Loucy (cell line): ENCODE measurements at regions not wholly inside any gene's neighbourhood (a gene's known extent, or its start where the extent isn't known, plus 50 kb on each side); places are given as distances from the start of the nearest gene placed in this dataset.
"Not testable (repeated sequence)": the region's sequence is repeated elsewhere in the genome, so short reads cannot be mapped to it uniquely, and the experiment has no call there.

Experiments used
- EZH2phosphoT487 ChIP-seq: fragments of 200-600 bp; IDR thresholded peaks from 2 replicates; pipeline ENCODE4 v1.6.1; 2018; ENCODE audit warnings: antibody characterized with exemption, mild to moderate bottlenecking, moderate library complexity, borderline replicate concordance
- TF ChIP-seq, protein P1 (sequence below): fragments of 200-600 bp; sonication (generic); conservative IDR thresholded peaks from 2 replicates; pipeline ENCODE4 v1.5.1; 2014; ENCODE audit warnings: mild to moderate bottlenecking, antibody characterized with exemption, low read length

DNA sequence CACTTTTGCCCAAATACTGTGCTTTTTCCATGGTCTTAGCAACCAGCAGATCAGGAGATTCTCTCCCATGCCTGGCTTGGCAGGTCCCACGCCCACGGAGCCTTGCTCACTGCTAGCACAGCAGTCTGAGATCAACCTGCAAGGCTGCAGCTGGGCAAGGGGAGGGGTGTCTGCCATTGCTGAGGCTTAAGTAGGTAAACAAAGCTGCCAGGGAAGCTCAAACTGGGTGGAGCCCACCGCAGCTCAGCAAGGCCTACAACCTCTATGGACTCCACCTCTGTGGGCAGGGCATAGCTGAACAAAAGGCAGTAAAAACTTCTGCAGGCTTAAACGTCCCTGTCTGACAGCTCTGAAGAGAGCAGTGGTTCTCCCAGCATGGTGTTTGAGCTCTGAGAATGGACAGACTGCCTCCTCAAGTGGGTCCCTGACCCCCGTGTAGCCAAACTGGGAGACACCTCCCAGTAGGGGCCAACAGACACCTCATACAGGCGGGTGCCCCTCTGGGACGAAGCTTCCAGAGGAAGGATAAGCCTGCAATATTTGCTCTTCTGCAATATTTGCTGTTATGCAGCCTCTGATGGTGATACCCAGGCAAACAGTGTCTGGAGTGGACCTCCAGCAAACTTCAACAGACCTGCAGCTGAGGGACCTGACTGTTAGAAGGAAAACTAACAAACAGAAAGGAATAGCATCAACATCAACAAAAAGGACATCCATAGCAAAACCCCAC is 132.8 kb upstream of the STARD13 start:
- TF ChIP-seq, protein P1, sequence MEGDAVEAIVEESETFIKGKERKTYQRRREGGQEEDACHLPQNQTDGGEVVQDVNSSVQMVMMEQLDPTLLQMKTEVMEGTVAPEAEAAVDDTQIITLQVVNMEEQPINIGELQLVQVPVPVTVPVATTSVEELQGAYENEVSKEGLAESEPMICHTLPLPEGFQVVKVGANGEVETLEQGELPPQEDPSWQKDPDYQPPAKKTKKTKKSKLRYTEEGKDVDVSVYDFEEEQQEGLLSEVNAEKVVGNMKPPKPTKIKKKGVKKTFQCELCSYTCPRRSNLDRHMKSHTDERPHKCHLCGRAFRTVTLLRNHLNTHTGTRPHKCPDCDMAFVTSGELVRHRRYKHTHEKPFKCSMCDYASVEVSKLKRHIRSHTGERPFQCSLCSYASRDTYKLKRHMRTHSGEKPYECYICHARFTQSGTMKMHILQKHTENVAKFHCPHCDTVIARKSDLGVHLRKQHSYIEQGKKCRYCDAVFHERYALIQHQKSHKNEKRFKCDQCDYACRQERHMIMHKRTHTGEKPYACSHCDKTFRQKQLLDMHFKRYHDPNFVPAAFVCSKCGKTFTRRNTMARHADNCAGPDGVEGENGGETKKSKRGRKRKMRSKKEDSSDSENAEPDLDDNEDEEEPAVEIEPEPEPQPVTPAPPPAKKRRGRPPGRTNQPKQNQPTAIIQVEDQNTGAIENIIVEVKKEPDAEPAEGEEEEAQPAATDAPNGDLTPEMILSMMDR, result not testable (repeated sequence)
- TF ChIP-seq EZH2phosphoT487, result not testable (repeated sequence)
